ENCODE measurements at regions not wholly inside any gene's neighbourhood (a gene's known extent, or its start where the extent isn't known, plus 50 kb on each side); places are given as distances from the start of the nearest gene placed in this dataset.

- no peak for TF ChIP-seq CTCF (IDR thresholded peaks at IDR 0.05)
- TF ChIP-seq CBFB (CRISPR knock-in tag; IDR thresholded peaks at IDR 0.05; ENCODE audit: low read depth) = no peak
- TF ChIP-seq ZNF512 (CRISPR knock-in tag; IDR thresholded peaks at IDR 0.05; ENCODE audit: borderline replicate concordance) = no peak
- no peak for TF ChIP-seq ZNF671 (CRISPR knock-in tag; IDR thresholded peaks at IDR 0.05)
- no peak for TF ChIP-seq HMGA2 (CRISPR knock-in tag; IDR thresholded peaks at IDR 0.05)
- no peak for TF ChIP-seq MAX (CRISPR knock-in tag; IDR thresholded peaks at IDR 0.05)
- no peak for TF ChIP-seq ZBTB21 (CRISPR knock-in tag; IDR thresholded peaks at IDR 0.05; ENCODE audit: borderline replicate concordance)
- TF ChIP-seq ZBTB43 (CRISPR knock-in tag; IDR thresholded peaks at IDR 0.05) = no peak
- no peak for TF ChIP-seq NR3C1 (CRISPR knock-in tag; conservative IDR thresholded peaks at IDR 0.05; ENCODE audit: low read depth)
- TF ChIP-seq AFF4 (CRISPR knock-in tag; IDR thresholded peaks at IDR 0.05; ENCODE audit: borderline replicate concordance) = no peak
- no peak for TF ChIP-seq FOXP1 (CRISPR knock-in tag; IDR thresholded peaks at IDR 0.05; ENCODE audit: borderline replicate concordance)
- no peak for TF ChIP-seq USF2 (CRISPR knock-in tag; IDR thresholded peaks at IDR 0.05)
Measured at GRCh38 chr5:86735370-86735769, 117.6 kb downstream of the COX7C start.
